Thoracic aorta (tissue), 2 donors: ENCODE measurements at regions not wholly inside any gene's neighbourhood (a gene's known extent, or its start where the extent isn't known, plus 50 kb on each side); places are given as distances from the start of the nearest gene placed in this dataset.
"Not testable (repeated sequence)": the region's sequence is repeated elsewhere in the genome, so short reads cannot be mapped to it uniquely, and the experiment has no call there.

Experiments
- ATAC-seq: fragments of 150-250 bp; one replicate; pipeline ENCODE4 v1.8.0; 2017; ENCODE audit warnings: low read depth; ENCODE audit not compliant: insufficient number of reproducible peaks, low FRiP score
- DNase-seq: peaks from one replicate; pipeline ENCODE4 v3.0.0-alpha.2; 2020; ENCODE audit warnings: low spot score
- H3K27ac ChIP-seq, 2 donors: fragments of 200-600 bp; sonication (generic); 1 replicate in 1 of 2; 2 replicates in 1 of 2; pipeline ENCODE4 v1.5.1; 2016; ENCODE audit warnings: mild to moderate bottlenecking in 2 of 2, moderate library complexity in 2 of 2
- H3K27me3 ChIP-seq: fragments of 200-600 bp; sonication (generic); replicated peaks from 2 replicates; pipeline ENCODE4 v1.6.0; 2016; ENCODE audit warnings: mild to moderate bottlenecking; ENCODE audit not compliant: insufficient read depth
- H3K36me3 ChIP-seq: fragments of 200-600 bp; sonication (generic); one replicate; pipeline ENCODE4 v1.5.1; 2016
- H3K4me1 ChIP-seq, 2 donors: fragments of 200-600 bp; sonication (generic); 1 replicate in 1 of 2; 2 replicates in 1 of 2; pipeline versions ENCODE4 v1.5.1 to v1.6.0; 2016; ENCODE audit warnings: low read depth in 2 of 2, mild to moderate bottlenecking in 1 of 2; ENCODE audit not compliant: control insufficient read depth in 1 of 2
- H3K4me3 ChIP-seq: fragments of 200-600 bp; sonication (generic); 2 replicates; pipeline ENCODE4 v1.5.1; 2016; ENCODE audit warnings: mild to moderate bottlenecking
- H3K9me3 ChIP-seq: fragments of 200-600 bp; sonication (generic); 2 replicates; pipeline ENCODE4 v1.5.1; 2016
- TF ChIP-seq, protein P1 (sequence below): fragments of 200-600 bp; sonication (generic); IDR thresholded peaks from one replicate; pipeline ENCODE4 v1.5.1; 2019; ENCODE audit warnings: antibody characterized with exemption

DNA sequence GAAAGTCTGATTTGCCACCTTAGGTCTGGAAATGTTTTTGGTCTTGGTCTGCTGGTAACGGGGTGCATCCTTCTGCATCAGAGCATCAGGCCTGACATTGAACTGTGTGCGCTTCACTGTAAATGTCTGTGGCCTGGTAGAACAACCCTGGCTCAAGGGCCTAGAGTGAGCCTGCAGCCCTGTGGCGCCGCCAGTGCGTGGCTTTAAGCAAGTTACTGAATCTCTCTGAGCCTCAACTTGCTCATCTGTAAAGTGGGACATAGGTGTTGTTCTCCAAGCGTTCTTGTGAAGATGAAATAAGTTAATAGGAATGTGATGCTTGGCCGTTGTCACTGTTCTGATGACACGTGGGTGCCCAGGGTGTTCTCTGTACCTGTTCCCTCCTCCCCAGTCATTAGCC lies 127.6 kb upstream of the CIBAR2 start:
- Histone ChIP-seq H3K9me3 (no peaks in the 10 kb centered on the region), H3K27ac (no peak overlapping the region), H3K4me3 (no peak overlapping the region), H3K4me1 (peaks cover 18 to 41% of the 10 kb centered on the region in 2 donors), H3K27me3 (no peaks in the 10 kb centered on the region), H3K36me3 (no peaks in the 10 kb centered on the region)
- ATAC-seq (no peak), DNase-seq (no peak)
- TF ChIP-seq, protein P1, sequence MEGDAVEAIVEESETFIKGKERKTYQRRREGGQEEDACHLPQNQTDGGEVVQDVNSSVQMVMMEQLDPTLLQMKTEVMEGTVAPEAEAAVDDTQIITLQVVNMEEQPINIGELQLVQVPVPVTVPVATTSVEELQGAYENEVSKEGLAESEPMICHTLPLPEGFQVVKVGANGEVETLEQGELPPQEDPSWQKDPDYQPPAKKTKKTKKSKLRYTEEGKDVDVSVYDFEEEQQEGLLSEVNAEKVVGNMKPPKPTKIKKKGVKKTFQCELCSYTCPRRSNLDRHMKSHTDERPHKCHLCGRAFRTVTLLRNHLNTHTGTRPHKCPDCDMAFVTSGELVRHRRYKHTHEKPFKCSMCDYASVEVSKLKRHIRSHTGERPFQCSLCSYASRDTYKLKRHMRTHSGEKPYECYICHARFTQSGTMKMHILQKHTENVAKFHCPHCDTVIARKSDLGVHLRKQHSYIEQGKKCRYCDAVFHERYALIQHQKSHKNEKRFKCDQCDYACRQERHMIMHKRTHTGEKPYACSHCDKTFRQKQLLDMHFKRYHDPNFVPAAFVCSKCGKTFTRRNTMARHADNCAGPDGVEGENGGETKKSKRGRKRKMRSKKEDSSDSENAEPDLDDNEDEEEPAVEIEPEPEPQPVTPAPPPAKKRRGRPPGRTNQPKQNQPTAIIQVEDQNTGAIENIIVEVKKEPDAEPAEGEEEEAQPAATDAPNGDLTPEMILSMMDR: no peak

DNA sequence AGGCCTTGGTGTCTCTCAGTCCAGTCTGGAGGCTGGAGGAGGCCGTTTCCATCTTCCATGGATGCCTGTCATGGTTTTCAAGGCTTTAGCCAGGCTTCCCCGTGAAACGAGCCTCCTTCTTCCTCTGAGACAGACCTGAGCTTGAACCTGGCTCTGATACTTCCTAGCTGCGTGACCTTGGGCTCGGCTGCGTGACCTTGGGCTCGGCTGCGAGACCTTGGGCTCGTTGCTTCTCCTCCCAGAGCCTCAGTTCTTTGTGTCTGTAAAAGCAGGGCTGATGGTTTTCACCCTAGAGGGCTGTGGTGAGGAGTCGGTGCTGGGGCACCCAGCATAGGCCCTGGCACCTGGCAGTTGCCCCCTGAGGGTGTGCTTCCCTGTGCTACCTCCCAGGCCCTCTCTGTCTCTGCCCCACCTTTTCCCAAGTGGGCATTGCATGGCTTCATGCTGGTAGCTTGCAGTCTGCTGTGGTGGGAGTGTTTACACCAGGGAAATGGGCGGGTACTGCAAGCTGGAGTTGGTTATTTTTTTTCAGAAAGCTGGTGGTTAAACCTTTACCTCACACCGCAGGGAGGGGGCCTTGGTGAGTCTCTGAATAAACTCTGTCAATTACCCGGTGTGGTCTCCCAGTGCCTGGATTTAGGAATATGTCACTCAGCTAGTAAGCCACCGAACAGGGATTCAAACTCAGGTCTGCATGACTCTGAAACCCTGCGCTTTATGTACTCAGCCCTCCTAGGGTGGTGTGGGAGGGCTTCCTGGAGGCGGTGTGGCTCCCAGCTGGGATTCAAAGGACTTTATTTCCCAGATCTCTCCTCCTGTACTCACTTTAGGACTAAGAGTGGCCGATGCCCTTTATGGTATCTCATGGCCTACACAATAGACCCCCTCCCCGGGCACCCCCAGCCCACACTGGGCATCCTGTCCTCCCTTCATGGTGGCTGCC lies 129.0 kb upstream of the CIBAR2 start:
- no peaks in the 10 kb centered on the region for H3K36me3 ChIP-seq
- H3K9me3 ChIP-seq: no peaks in the 10 kb centered on the region
- no peak overlapping the region for H3K4me3 ChIP-seq
- no peak for ATAC-seq
- TF ChIP-seq, protein P1: no peak
- peaks cover 10 to 33% of the 10 kb centered on the region in 2 donors for H3K4me1 ChIP-seq
- H3K27me3 ChIP-seq: no peaks in the 10 kb centered on the region
- DNase-seq: no peak
- H3K27ac ChIP-seq: no peak overlapping the region

DNA sequence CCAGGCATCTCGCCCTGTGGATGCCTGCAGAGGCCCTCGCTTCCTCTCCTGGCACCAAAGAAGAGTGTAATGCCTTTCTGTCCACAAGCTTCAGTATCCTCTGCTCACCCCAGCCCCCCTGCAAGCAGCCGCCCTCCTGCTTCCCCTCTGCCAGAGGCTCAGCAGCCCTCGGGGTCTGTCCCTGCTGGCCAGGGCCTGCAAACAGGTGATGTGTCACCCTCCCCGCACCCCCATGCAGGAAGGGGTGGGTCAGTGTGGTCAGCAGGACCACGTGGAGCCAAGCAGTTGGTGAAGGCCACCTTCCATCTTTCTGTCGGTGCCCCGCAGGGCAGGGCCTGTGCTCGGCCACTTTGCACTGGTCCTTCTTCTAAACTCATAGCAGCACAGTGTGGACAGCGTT lies 129.9 kb upstream of the CIBAR2 start:
- ATAC-seq (no peak), DNase-seq (no peak)
- TF ChIP-seq, protein P1: no peak
- H3K27me3 ChIP-seq: no peaks in the 10 kb centered on the region
- peaks cover 10 to 25% of the 10 kb centered on the region in 2 donors for H3K4me1 ChIP-seq
- no peaks in the 10 kb centered on the region for H3K9me3 ChIP-seq
- no peaks in the 10 kb centered on the region for H3K36me3 ChIP-seq
- H3K4me3 ChIP-seq: no peak overlapping the region
- H3K27ac ChIP-seq: no peak overlapping the region

DNA sequence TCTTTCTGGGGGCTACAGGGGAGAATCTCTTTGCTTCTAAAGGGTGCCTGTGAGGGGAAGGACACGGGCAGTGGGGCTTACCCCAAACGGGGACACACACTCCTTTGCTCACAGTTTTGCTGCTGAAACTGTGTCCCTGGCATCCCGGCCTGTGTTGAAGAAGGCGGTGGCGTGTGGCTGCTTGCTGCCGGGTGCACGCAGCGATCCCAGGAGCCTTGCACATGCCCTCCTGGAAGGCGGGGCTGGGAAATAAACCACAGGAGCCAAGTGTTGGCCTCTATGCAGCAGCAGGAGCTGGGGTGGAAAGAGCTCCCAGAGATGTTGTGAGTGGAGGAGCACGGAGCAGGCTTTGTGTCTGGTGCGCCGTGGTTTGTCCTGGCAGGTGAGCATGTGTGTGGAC lies 131.0 kb upstream of the CIBAR2 start:
- TF ChIP-seq, protein P1: no peak
- DNase-seq (no peak), ATAC-seq (no peak)

DNA sequence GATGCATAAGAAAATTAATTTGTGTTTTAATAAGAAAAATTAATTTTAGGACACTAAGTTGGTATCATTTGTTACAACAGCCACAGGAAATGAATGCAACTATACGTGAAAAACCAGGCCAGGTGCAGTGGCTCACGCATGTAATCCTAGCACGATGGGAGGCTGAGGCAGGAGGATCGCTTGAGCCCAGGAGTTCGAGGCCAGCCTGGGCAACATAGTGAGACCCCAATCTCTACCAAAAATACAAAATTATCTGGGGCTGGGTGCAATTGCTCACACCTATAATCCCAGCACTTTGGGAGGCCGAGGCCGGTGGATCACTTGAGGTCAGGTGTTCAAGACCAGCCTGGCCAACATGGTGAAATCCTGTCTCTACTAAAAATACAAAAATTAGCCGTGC lies 132.2 kb upstream of the CIBAR2 start:
- H3K27me3 ChIP-seq, H3K36me3 ChIP-seq, DNase-seq, H3K9me3 ChIP-seq, H3K27ac ChIP-seq, H3K4me3 ChIP-seq, ATAC-seq: not testable (repeated sequence)
- H3K4me1 ChIP-seq: peaks cover 0 to 11% of the 10 kb centered on the region in 2 donors

More for the DNA sequence above, 131.0 kb upstream of the CIBAR2 start:
- Histone ChIP-seq H3K4me1 (peaks cover 4 to 13% of the 10 kb centered on the region in 2 donors), H3K4me3 (no peak overlapping the region), H3K36me3 (no peaks in the 10 kb centered on the region), H3K27me3 (no peaks in the 10 kb centered on the region), H3K27ac (no peak overlapping the region), H3K9me3 (no peaks in the 10 kb centered on the region)
